GM23338 (cell line): ENCODE measurements at regions not wholly inside any gene's neighbourhood (a gene's known extent, or its start where the extent isn't known, plus 50 kb on each side); places are given as distances from the start of the nearest gene placed in this dataset.

Experiments
- ATAC-seq: fragments of 200-7000 bp; cut with Tn5 transposase; 3 replicates; pipeline ENCODE4 v1.9.1; 2020
- DNase-seq: peaks from one replicate; pipeline ENCODE4 v3.0.0-alpha.2; 2015; ENCODE audit warnings: low spot score
- H2AFZ ChIP-seq: fragments of 200-600 bp; sonication (generic); 2 replicates; pipeline ENCODE4 v1.8.0; 2016; ENCODE audit warnings: antibody characterized with exemption, mild to moderate bottlenecking, moderate library complexity
- H3F3A ChIP-seq: fragments of 200-600 bp; sonication (generic); replicated peaks from 2 replicates; pipeline ENCODE4 v1.8.0; 2017; ENCODE audit warnings: antibody characterized with exemption, mixed run types, low read depth
- H3K27ac ChIP-seq: fragments of 200-600 bp; sonication (generic); 2 replicates; pipeline ENCODE4 v1.6.1; 2016; ENCODE audit warnings: low read depth
- H3K27me3 ChIP-seq: fragments of 200-600 bp; sonication (generic); 2 replicates; pipeline ENCODE4 v1.8.0; 2016; ENCODE audit warnings: mild to moderate bottlenecking, mixed run types, moderate library complexity; ENCODE audit not compliant: insufficient read depth
- H3K36me3 ChIP-seq: fragments of 200-600 bp; sonication (generic); 2 replicates; pipeline ENCODE4 v1.8.0; 2016; ENCODE audit warnings: mild to moderate bottlenecking; ENCODE audit not compliant: insufficient read depth
- H3K4me1 ChIP-seq: fragments of 200-600 bp; sonication (generic); 2 replicates; pipeline ENCODE4 v1.8.0; 2016; ENCODE audit warnings: mild to moderate bottlenecking, moderate library complexity; ENCODE audit not compliant: insufficient read depth
- H3K4me2 ChIP-seq: fragments of 200-600 bp; sonication (generic); 2 replicates; pipeline ENCODE4 v1.7.1; 2017; ENCODE audit warnings: mixed run types
- H3K4me3 ChIP-seq: fragments of 200-600 bp; sonication (generic); 2 replicates; pipeline ENCODE4 v1.6.1; 2016; ENCODE audit warnings: mixed run types
- H3K79me2 ChIP-seq: fragments of 200-600 bp; sonication (generic); replicated peaks from 2 replicates; pipeline ENCODE4 v1.8.0; 2017; ENCODE audit warnings: mild to moderate bottlenecking; ENCODE audit not compliant: insufficient read depth
- H3K9me2 ChIP-seq: fragments of 200-600 bp; sonication (generic); 2 replicates; pipeline ENCODE4 v1.8.0; 2017; ENCODE audit not compliant: insufficient read depth
- H4K20me1 ChIP-seq: fragments of 200-600 bp; sonication (generic); replicated peaks from 2 replicates; pipeline ENCODE4 v1.8.0; 2017; ENCODE audit warnings: mild to moderate bottlenecking; ENCODE audit not compliant: insufficient read depth
- H3K27ac Mint-ChIP-seq: 2 replicates; pipeline ENCODE4 v1.8.0; 2020; ENCODE audit warnings: inconsistent platforms, mild to moderate bottlenecking, moderate library complexity, mixed read lengths
- H3K27me3 Mint-ChIP-seq: 3 replicates; pipeline ENCODE4 v1.8.0; 2022; ENCODE audit warnings: low read depth, mild to moderate bottlenecking, moderate library complexity, mixed read lengths, inconsistent platforms; ENCODE audit not compliant: insufficient read depth, poor library complexity
- H3K36me3 Mint-ChIP-seq: 3 replicates; pipeline ENCODE4 v1.8.0; 2021; ENCODE audit warnings: low read depth, mild to moderate bottlenecking, inconsistent platforms, moderate library complexity, mixed read lengths
- H3K4me1 Mint-ChIP-seq: 3 replicates; pipeline ENCODE4 v1.8.0; 2020; ENCODE audit warnings: mild to moderate bottlenecking, inconsistent platforms, mixed read lengths
- H3K4me3 Mint-ChIP-seq: 3 replicates; pipeline ENCODE4 v1.8.0; 2021; ENCODE audit warnings: moderate library complexity, mild to moderate bottlenecking, inconsistent platforms, mixed read lengths
- H3K9me3 Mint-ChIP-seq: 3 replicates; pipeline ENCODE4 v1.8.0; 2020; ENCODE audit warnings: moderate library complexity, mild to moderate bottlenecking, inconsistent platforms, mixed read lengths
- CREB1 ChIP-seq: fragments of 250-450 bp; sonication (Bioruptor Pico); IDR thresholded peaks from 2 replicates; pipeline ENCODE4 v1.5.0; 2020; ENCODE audit warnings: low read depth, mild to moderate bottlenecking, moderate library complexity
- JUNB ChIP-seq: IDR thresholded peaks from one replicate; pipeline ENCODE4 v1.6.1; 2016; ENCODE audit warnings: antibody characterized with exemption; ENCODE audit not compliant: unreplicated experiment
- POLR2AphosphoS5 ChIP-seq: IDR thresholded peaks from 2 replicates; pipeline ENCODE4 v1.6.1; 2016; ENCODE audit warnings: antibody characterized with exemption, low read depth
- REST ChIP-seq: IDR thresholded peaks from one replicate; pipeline ENCODE4 v1.6.1; 2018; ENCODE audit warnings: antibody characterized with exemption; ENCODE audit not compliant: unreplicated experiment
- ZNF331 ChIP-seq: fragments of 250-450 bp; sonication (Bioruptor Pico); IDR thresholded peaks from 2 replicates; pipeline ENCODE4 v1.5.0; 2020; ENCODE audit warnings: low read depth, mild to moderate bottlenecking, moderate library complexity
- ZNF462 ChIP-seq: fragments of 250-450 bp; sonication (Bioruptor Pico); IDR thresholded peaks from 2 replicates; pipeline ENCODE4 v1.5.0; 2020; ENCODE audit warnings: mild to moderate bottlenecking, moderate library complexity

GRCh38 chr19:28859811-28860210, 353.1 kb downstream of the UQCRFS1 start (continued):
- TF ChIP-seq ZNF462 (CRISPR knock-in tag) (no peak), JUNB (no peak)

DNA sequence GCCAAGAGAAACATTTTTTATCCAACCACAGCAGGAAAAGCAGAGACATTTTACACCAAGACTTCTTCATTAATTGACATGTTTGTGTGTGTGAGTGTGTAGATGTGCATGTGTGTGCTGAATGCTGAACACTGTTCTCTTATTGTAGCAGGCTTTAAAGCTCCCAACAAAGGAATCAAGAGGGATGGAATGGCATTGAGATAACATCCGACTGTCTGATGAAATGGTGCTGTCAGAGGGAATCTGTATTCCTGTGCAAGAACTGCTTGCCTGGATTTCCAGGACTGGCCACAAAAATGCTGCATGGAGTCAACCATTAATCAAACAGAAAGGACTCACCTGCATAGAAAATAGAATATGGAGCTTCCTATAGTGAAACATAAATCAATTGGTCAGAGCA, 354.0 kb downstream of the UQCRFS1 start:
- Mint-ChIP-seq H3K4me1 (peaks cover 4% of the 10 kb centered on the region; the same call in 2 of the 3 replicates), H3K36me3 (peaks cover 5% of the 10 kb centered on the region; the same call in 1 of the 3 replicates), H3K27me3 (peaks cover 8% of the 10 kb centered on the region), H3K9me3 (peaks cover 6% of the 10 kb centered on the region), H3K4me3 (no peak overlapping the region), H3K27ac (no peak overlapping the region)
- Histone ChIP-seq H2AFZ (0 out of 2 replicates have a peak overlapping the region, but pooled peaks have one; percentile 38), H3K27ac (no peak overlapping the region), H3K4me3 (no peak overlapping the region), H3K79me2 (no peaks in the 10 kb centered on the region), H3F3A (no peaks in the 10 kb centered on the region), H3K9me2 (0 out of 2 replicates have a peak, but pooled peaks cover 2% of the 10 kb centered on the region), H3K4me2 (no peak overlapping the region), H3K27me3 (no peaks in the 10 kb centered on the region), H4K20me1 (no peaks in the 10 kb centered on the region), H3K36me3 (no peaks in the 10 kb centered on the region), H3K4me1 (no peaks in the 10 kb centered on the region)
- DNase-seq (no peak), ATAC-seq (no peak)
- TF ChIP-seq POLR2AphosphoS5 (no peak), ZNF331 (CRISPR knock-in tag) (no peak), REST (no peak), ZNF462 (CRISPR knock-in tag) (no peak), CREB1 (CRISPR knock-in tag) (no peak), JUNB (no peak)
